Ovary (tissue), 3 donors: ENCODE measurements at regions not wholly inside any gene's neighbourhood (a gene's known extent, or its start where the extent isn't known, plus 50 kb on each side); places are given as distances from the start of the nearest gene placed in this dataset.

ENCODE experiments used
- POLR2A ChIP-seq: fragments of 450-650 bp; IDR thresholded peaks from one replicate; pipeline ENCODE4 v1.6.1; 2017; ENCODE audit warnings: antibody characterized with exemption, mild to moderate bottlenecking, moderate library complexity
- TF ChIP-seq, protein P1 (sequence below), 3 donors: fragments of 450-650 bp in 2 of 3; fragments of 200-600 bp in 1 of 3; IDR thresholded peaks; one replicate each; pipeline versions ENCODE4 v1.5.1 to v1.8.0; 2016 to 2022; ENCODE audit warnings: antibody characterized with exemption in 3 of 3, mild to moderate bottlenecking in 1 of 3
- donor health status: DM: no; HTN: no; CAD: no.

DNA sequence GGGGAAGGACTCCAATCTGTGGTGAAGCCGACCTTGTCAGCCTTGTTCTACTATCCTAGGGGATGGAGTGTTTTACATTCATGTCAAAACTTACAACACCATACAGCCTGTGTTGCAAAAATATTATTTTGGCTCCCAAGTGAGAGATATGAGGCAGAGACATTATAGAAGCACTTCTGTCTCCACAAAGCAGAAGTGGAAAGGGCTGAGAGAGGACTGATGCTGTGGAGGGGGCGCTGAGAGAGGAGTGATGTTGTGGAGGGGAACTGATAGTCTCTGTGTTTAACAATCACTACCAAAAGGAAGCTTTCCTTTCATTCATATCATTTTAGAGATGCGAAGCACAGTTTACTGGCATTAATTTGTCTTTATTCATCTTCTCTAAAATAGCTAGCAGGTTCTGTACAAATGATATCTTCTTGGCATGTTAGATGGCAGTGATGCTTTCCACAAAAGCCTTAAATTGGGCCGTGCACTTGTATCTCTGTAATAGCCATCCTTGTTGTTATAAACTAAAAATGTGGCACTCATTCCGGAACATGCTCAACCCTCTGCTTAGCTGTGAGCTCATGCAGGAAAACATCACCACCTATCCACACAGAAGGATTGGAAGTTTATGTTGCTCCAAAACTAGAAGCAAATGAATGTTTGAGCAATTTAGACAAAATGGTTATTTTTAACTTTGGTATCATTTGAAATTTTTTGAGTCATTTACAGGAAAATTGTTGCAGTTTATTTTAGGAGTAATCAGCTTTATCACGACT lies 134.6 kb upstream of the TP63 start:
- TF ChIP-seq, protein P1, sequence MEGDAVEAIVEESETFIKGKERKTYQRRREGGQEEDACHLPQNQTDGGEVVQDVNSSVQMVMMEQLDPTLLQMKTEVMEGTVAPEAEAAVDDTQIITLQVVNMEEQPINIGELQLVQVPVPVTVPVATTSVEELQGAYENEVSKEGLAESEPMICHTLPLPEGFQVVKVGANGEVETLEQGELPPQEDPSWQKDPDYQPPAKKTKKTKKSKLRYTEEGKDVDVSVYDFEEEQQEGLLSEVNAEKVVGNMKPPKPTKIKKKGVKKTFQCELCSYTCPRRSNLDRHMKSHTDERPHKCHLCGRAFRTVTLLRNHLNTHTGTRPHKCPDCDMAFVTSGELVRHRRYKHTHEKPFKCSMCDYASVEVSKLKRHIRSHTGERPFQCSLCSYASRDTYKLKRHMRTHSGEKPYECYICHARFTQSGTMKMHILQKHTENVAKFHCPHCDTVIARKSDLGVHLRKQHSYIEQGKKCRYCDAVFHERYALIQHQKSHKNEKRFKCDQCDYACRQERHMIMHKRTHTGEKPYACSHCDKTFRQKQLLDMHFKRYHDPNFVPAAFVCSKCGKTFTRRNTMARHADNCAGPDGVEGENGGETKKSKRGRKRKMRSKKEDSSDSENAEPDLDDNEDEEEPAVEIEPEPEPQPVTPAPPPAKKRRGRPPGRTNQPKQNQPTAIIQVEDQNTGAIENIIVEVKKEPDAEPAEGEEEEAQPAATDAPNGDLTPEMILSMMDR (IDR thresholded peaks at IDR 0.05): no peak
- TF ChIP-seq POLR2A: no peak
